GM23248 (cell line): ENCODE measurements at regions not wholly inside any gene's neighbourhood (a gene's known extent, or its start where the extent isn't known, plus 50 kb on each side); places are given as distances from the start of the nearest gene placed in this dataset.

ENCODE experiments used
- EZH2 ChIP-seq: fragments of 200-600 bp; sonication (generic); IDR thresholded peaks from 2 replicates; pipeline ENCODE4 v1.6.1; 2018; ENCODE audit warnings: antibody characterized with exemption, mild to moderate bottlenecking; ENCODE audit not compliant: insufficient read depth, poor library complexity, severe bottlenecking
- EZH2phosphoT487 ChIP-seq: fragments of 200-600 bp; sonication (generic); IDR thresholded peaks from 2 replicates; pipeline ENCODE4 v1.6.1; 2018; ENCODE audit warnings: antibody characterized with exemption, moderate library complexity, mild to moderate bottlenecking, low read depth; ENCODE audit not compliant: insufficient read depth

DNA sequence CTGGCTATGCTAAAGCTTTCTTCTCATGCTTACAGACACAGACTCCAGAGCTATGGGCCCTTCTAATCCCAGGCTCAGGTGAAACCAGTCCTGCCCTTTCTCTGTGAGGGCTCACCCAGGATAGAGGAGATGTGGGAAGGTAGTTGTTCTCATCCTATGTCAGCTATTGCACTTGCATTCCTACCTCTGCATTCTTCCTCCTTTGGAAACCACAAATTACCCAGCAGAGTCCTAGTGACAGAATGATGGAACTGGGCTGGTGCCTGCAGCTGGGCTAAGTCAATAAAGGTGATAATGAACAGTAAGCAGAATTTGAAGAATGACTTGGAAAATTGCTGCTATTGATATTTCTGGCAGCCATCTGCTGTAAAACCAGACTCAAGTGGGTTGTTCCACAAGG is 560.0 kb downstream of the TMEM135 start:
- TF ChIP-seq EZH2 (no peak), EZH2phosphoT487 (no peak)
